GM18909 (cell line): ENCODE measurements at regions not wholly inside any gene's neighbourhood (a gene's known extent, or its start where the extent isn't known, plus 50 kb on each side); places are given as distances from the start of the nearest gene placed in this dataset.
"Not testable (repeated sequence)": the region's sequence is repeated elsewhere in the genome, so short reads cannot be mapped to it uniquely, and the experiment has no call there.

ENCODE experiments used
- ATAC-seq: cut with Tn5 transposase; IDR thresholded peaks from one replicate; pipeline ENCODE4 v1.9.1; 2021; ENCODE audit warnings: mild to moderate bottlenecking; ENCODE audit not compliant: unreplicated experiment, poor library complexity

- ATAC-seq, result no peak
These were observed 119.1 kb upstream of the CHORDC1 start for GRCh38 chr11:90341986-90342385.

GRCh38 chr11:90332415-90332814 lies 109.6 kb upstream of the CHORDC1 start:
- ATAC-seq, result no peak

GRCh38 chr11:90330632-90331031 lies 107.8 kb upstream of the CHORDC1 start:
- ATAC-seq, result no peak

GRCh38 chr11:90329043-90329442 lies 106.2 kb upstream of the CHORDC1 start:
- ATAC-seq, result no peak

GRCh38 chr11:90326647-90327046 lies 103.8 kb upstream of the CHORDC1 start:
- no peak for ATAC-seq

- ATAC-seq, result no peak
These were observed 100.4 kb upstream of the CHORDC1 start for GRCh38 chr11:90323289-90323688.

- no peak for ATAC-seq
These were observed 98.2 kb upstream of the CHORDC1 start for GRCh38 chr11:90321018-90321417.

- no peak for ATAC-seq
These were observed 95.8 kb upstream of the CHORDC1 start for GRCh38 chr11:90318651-90319050.

- ATAC-seq, result no peak
These were observed 87.4 kb upstream of the CHORDC1 start for GRCh38 chr11:90310210-90310609.

- no peak for ATAC-seq
These were observed 86.8 kb upstream of the CHORDC1 start for GRCh38 chr11:90309693-90310092.

GRCh38 chr11:90294526-90294925 lies 71.7 kb upstream of the CHORDC1 start:
- ATAC-seq, result no peak

- ATAC-seq, result no peak
These were observed 71.2 kb upstream of the CHORDC1 start for GRCh38 chr11:90294091-90294490.

GRCh38 chr11:90288212-90288821 lies 65.5 kb upstream of the CHORDC1 start:
- peak; percentile 47 for ATAC-seq

GRCh38 chr11:90286640-90287039 lies 63.8 kb upstream of the CHORDC1 start:
- no peak for ATAC-seq

- no peak for ATAC-seq
These were observed 61.3 kb upstream of the CHORDC1 start for GRCh38 chr11:90284171-90284570.

- not testable (repeated sequence) for ATAC-seq
These were observed 59.8 kb upstream of the CHORDC1 start for GRCh38 chr11:90282551-90283071.

GRCh38 chr11:90274362-90274761 lies 51.5 kb upstream of the CHORDC1 start:
- no peak for ATAC-seq
